IMR-90 (cell line): ENCODE measurements at regions not wholly inside any gene's neighbourhood (a gene's known extent, or its start where the extent isn't known, plus 50 kb on each side); places are given as distances from the start of the nearest gene placed in this dataset.

ENCODE experiments used
- ATAC-seq: fragments of 200-7000 bp; cut with Tn5 transposase; 2 replicates; pipeline ENCODE4 v1.9.1; 2020; ENCODE audit warnings: low read depth, mild to moderate bottlenecking, moderate library complexity
- BruUV-seq: library from RNA; stranded (reverse); fragments of 400-500 nt; replicated peaks from 2 replicates; lab custom pipeline; 2021; lab: Mats Ljungman, UMichigan
- CTCF ChIA-PET: fragments of 300-600 bp; formaldehyde crosslinking; extraction: SDS; loops from one replicate; lab custom pipeline; 2021; ENCODE audit warnings: antibody characterized with exemption; lab: Yijun Ruan, JAX
- POLR2A ChIA-PET: fragments of 300-600 bp; sonication (Branson Sonifier 250); formaldehyde crosslinking; loops from one replicate; lab custom pipeline; 2022; ENCODE audit warnings: antibody characterized with exemption; ENCODE audit not compliant: unreplicated experiment; lab: Charles Lee
- DNase-seq: peaks from one replicate; pipeline ENCODE4 v3.0.0; 2013
- H2AFZ ChIP-seq: replicated peaks from 2 replicates; pipeline ENCODE3; 2013; ENCODE audit warnings: low read length, mild to moderate bottlenecking; ENCODE audit not compliant: poor library complexity
- H2AK5ac ChIP-seq: 2 replicates; pipeline ENCODE4 v1.6.1; 2013; ENCODE audit warnings: low read depth, low read length, inconsistent platforms
- H2AK9ac ChIP-seq: replicated peaks from 2 replicates; pipeline ENCODE3; 2013; ENCODE audit warnings: mild to moderate bottlenecking, low read depth, low read length, moderate library complexity; ENCODE audit not compliant: poor library complexity
- H2BK120ac ChIP-seq: 2 replicates; pipeline ENCODE4 v1.6.1; 2013; ENCODE audit warnings: low read depth, low read length, inconsistent platforms
- H2BK15ac ChIP-seq: 3 replicates; pipeline ENCODE4 v1.6.1; 2013; ENCODE audit warnings: low read depth, low read length, inconsistent platforms
- H2BK20ac ChIP-seq: 2 replicates; pipeline ENCODE4 v1.6.1; 2013; ENCODE audit warnings: low read depth, mild to moderate bottlenecking, inconsistent platforms, low read length, moderate library complexity
- H2BK5ac ChIP-seq: 2 replicates; pipeline ENCODE4 v1.6.1; 2013; ENCODE audit warnings: mild to moderate bottlenecking, low read depth, low read length, inconsistent platforms; ENCODE audit not compliant: poor library complexity, severe bottlenecking
- H3K14ac ChIP-seq: replicated peaks from 2 replicates; pipeline ENCODE4 v1.6.1; 2013; ENCODE audit warnings: low read depth, low read length, inconsistent platforms
- H3K18ac ChIP-seq: 2 replicates; pipeline ENCODE4 v1.6.1; 2013; ENCODE audit warnings: low read depth, low read length, control low read depth
- H3K23ac ChIP-seq: 2 replicates; pipeline ENCODE4 v1.6.1; 2013; ENCODE audit warnings: low read depth, low read length, inconsistent platforms
- H3K27ac ChIP-seq: 2 replicates; pipeline ENCODE4 v1.5.1; 2013; ENCODE audit warnings: mild to moderate bottlenecking, control low read depth, low read length; ENCODE audit not compliant: insufficient read depth
- H3K27me3 ChIP-seq: 2 replicates; pipeline ENCODE4 v1.6.1; 2013; ENCODE audit warnings: low read length; ENCODE audit not compliant: control insufficient read depth, insufficient read depth
- H3K36me3 ChIP-seq: 2 replicates; pipeline ENCODE4 v1.6.1; 2013; ENCODE audit warnings: low read length, mixed read lengths; ENCODE audit not compliant: control insufficient read depth, insufficient read depth
- H3K4ac ChIP-seq: 2 replicates; pipeline ENCODE4 v1.6.1; 2013; ENCODE audit warnings: low read depth, low read length, inconsistent platforms
- H3K4me1 ChIP-seq: 2 replicates; pipeline ENCODE4 v1.6.1; 2013; ENCODE audit warnings: low read length, mixed read lengths; ENCODE audit not compliant: control insufficient read depth, insufficient read depth
- H3K4me2 ChIP-seq: 2 replicates; pipeline ENCODE4 v1.6.1; 2013; ENCODE audit warnings: low read depth, mild to moderate bottlenecking, control low read depth, low read length, moderate library complexity
- H3K4me3 ChIP-seq: 2 replicates; pipeline ENCODE4 v1.5.1; 2013; ENCODE audit warnings: low read depth, mild to moderate bottlenecking, control low read depth, low read length, moderate library complexity; ENCODE audit not compliant: insufficient read depth
- H3K56ac ChIP-seq: 2 replicates; pipeline ENCODE4 v1.6.1; 2013; ENCODE audit warnings: low read length, inconsistent platforms; ENCODE audit not compliant: insufficient read depth; ENCODE audit errors: extremely low read depth
- H3K79me1 ChIP-seq, 2 experiments: 2 replicates each; pipeline ENCODE4 v1.6.1; 2013; ENCODE audit warnings: low read length in 2 of 2, inconsistent platforms in 1 of 2, low read depth in 1 of 2
- H3K9ac ChIP-seq: 2 replicates; pipeline ENCODE4 v1.6.1; 2013; ENCODE audit warnings: low read depth, low read length, control low read depth
- H3K9me1 ChIP-seq: 2 replicates; pipeline ENCODE4 v1.6.1; 2013; ENCODE audit warnings: low read length, inconsistent platforms; ENCODE audit not compliant: insufficient read depth
- H3K9me3 ChIP-seq: 2 replicates; pipeline ENCODE4 v1.6.1; 2013; ENCODE audit warnings: low read length; ENCODE audit not compliant: control insufficient read depth, insufficient read depth
- H4K20me1 ChIP-seq: 2 replicates; pipeline ENCODE4 v1.6.1; 2013; ENCODE audit warnings: low read length, inconsistent platforms; ENCODE audit not compliant: insufficient read depth
- H4K5ac ChIP-seq: 2 replicates; pipeline ENCODE4 v1.6.1; 2013; ENCODE audit warnings: mild to moderate bottlenecking, low read depth, low read length, control low read depth
- H4K8ac ChIP-seq, 2 experiments: 2 replicates each; pipeline ENCODE4 v1.6.1; 2013; ENCODE audit warnings: low read depth in 2 of 2, low read length in 2 of 2, control low read depth in 1 of 2, inconsistent platforms in 1 of 2
- H4K91ac ChIP-seq: 2 replicates; pipeline ENCODE4 v1.6.1; 2013; ENCODE audit warnings: low read depth, low read length, inconsistent platforms; ENCODE audit not compliant: insufficient read depth
- BHLHE40 ChIP-seq: fragments of 150-350 bp; IDR thresholded peaks from 2 replicates; pipeline ENCODE4 v1.6.1; 2016; ENCODE audit warnings: mild to moderate bottlenecking, low read depth, low read length
- CEBPB ChIP-seq: IDR thresholded peaks from 2 replicates; pipeline ENCODE4 v1.6.1; 2012; ENCODE audit warnings: low read depth, low read length, improper control_type of control experiment
- CHD1 ChIP-seq: IDR thresholded peaks from 2 replicates; pipeline ENCODE4 v1.6.1; 2012; ENCODE audit warnings: low read depth, low read length, improper control_type of control experiment
- CTCF ChIP-seq: conservative IDR thresholded peaks from 2 replicates; pipeline ENCODE4 v1.5.1; 2012; ENCODE audit warnings: mild to moderate bottlenecking, low read depth, low read length, improper control_type of control experiment
- FOS ChIP-seq: fragments of 150-350 bp; IDR thresholded peaks from 2 replicates; pipeline ENCODE4 v1.6.1; 2016; ENCODE audit warnings: low read depth, low read length
- MAFK ChIP-seq: IDR thresholded peaks from 2 replicates; pipeline ENCODE4 v1.6.1; 2012; ENCODE audit warnings: low read depth, low read length, improper control_type of control experiment
- MAZ ChIP-seq: IDR thresholded peaks from 2 replicates; pipeline ENCODE4 v1.6.1; 2012; ENCODE audit warnings: low read depth, mild to moderate bottlenecking, low read length, improper control_type of control experiment, moderate library complexity, borderline replicate concordance
- MXI1 ChIP-seq: IDR thresholded peaks from 2 replicates; pipeline ENCODE4 v1.6.1; 2012; ENCODE audit warnings: low read depth, mild to moderate bottlenecking, low read length, moderate library complexity, borderline replicate concordance
- RCOR1 ChIP-seq: IDR thresholded peaks from 2 replicates; pipeline ENCODE4 v1.6.1; 2012; ENCODE audit warnings: mild to moderate bottlenecking, low read length, improper control_type of control experiment; ENCODE audit not compliant: insufficient replicate concordance
- RFX5 ChIP-seq: IDR thresholded peaks from 2 replicates; pipeline ENCODE4 v1.8.0; 2012; ENCODE audit warnings: low read depth, mild to moderate bottlenecking, low read length, moderate library complexity
- SMC3 ChIP-seq: fragments of 150-350 bp; IDR thresholded peaks from 2 replicates; pipeline ENCODE4 v1.6.1; 2016; ENCODE audit warnings: low read depth, mild to moderate bottlenecking, antibody characterized with exemption, low read length, moderate library complexity
- WGBS, 2 experiments: methylation state at CpG; one replicate each; pipeline versions ENCODE4 v1.1.5 to v1.1.7; 2013; ENCODE audit warnings: missing lambda C conversion rate in 2 of 2; ENCODE audit not compliant: insufficient read length in 1 of 2; ENCODE audit errors: extremely low coverage in 2 of 2; 5-methylcytosine and 5-hydroxymethylcytosine counted together
- dilution Hi-C: fragments of 300-500 bp; cut with HindIII; formaldehyde crosslinking; loops from one replicate; pipeline ENCODE4 v1.14.3; 2018; ENCODE audit warnings: low sequenced_read_pairs; ENCODE audit not compliant: unreplicated experiment
- in situ Hi-C: fragments of 300-500 bp; cut with MboI; formaldehyde crosslinking; loops from 3 replicates; pipeline ENCODE4 v1.14.3; 2019; ENCODE audit warnings: low sequenced_read_pairs, inconsistent platforms, mixed read lengths
- intact Hi-C: fragments of 100-400 bp; cut with micrococcal nuclease; formaldehyde crosslinking; loops from 2 replicates; pipeline ENCODE4 v1.10.0; 2022

- ATAC-seq (no peak), DNase-seq (no peak)
- Histone ChIP-seq H3K27me3 (peaks cover 2% of the 10 kb centered on the region; the same call in 1 of the 2 replicates), H3K18ac (no peak overlapping the region), H3K4me3 (no peak overlapping the region), H2AK9ac (no peak overlapping the region), H3K79me1 (no peaks in the 10 kb centered on the region), H3K14ac (no peak overlapping the region), H3K27ac (no peak overlapping the region), H2AFZ (no peak overlapping the region), H3K9me1 (no peaks in the 10 kb centered on the region), H4K8ac (no peak overlapping the region), H3K4me2 (no peak overlapping the region), H4K91ac (no peak overlapping the region), H2BK20ac (no peak overlapping the region), H2AK5ac (no peak overlapping the region), H2BK15ac (no peak overlapping the region), H3K9ac (no peak overlapping the region), H3K9me3 (no peaks in the 10 kb centered on the region), H4K5ac (no peak overlapping the region), H3K56ac (no peak overlapping the region), H3K23ac (no peak overlapping the region), H2BK120ac (no peak overlapping the region), H2BK5ac (no peak overlapping the region), H3K4ac (no peak overlapping the region), H3K4me1 (no peaks in the 10 kb centered on the region), H4K20me1 (no peaks in the 10 kb centered on the region), H3K36me3 (no peaks in the 10 kb centered on the region)
- intact Hi-C loops (loop anchor here (1.0 to 10.0 kb wide), 4 partner anchors 87 to 726 kb away; no protein-coding TSS in a partner anchor), in situ Hi-C loops (loop anchor here (10.0 to 25.0 kb wide), 2 partner anchors 353 to 721 kb away; no protein-coding TSS in a partner anchor), dilution Hi-C loops (no loop called here)
- BruUV-seq, result no TSS peak
- TF ChIP-seq RFX5, result no peak
- TF ChIP-seq MAZ, result no peak
- no peak for TF ChIP-seq MXI1
- TF ChIP-seq CHD1, result no peak
- TF ChIP-seq FOS, result no peak
- TF ChIP-seq MAFK, result no peak
- no peak for TF ChIP-seq CTCF
- TF ChIP-seq RCOR1, result no peak
- TF ChIP-seq SMC3, result no peak
- TF ChIP-seq CEBPB, result no peak
- TF ChIP-seq BHLHE40, result no peak
- WGBS, 2 experiments, result no CpG with 5 or more reads among the region's 6 CpGs
- POLR2A ChIA-PET, result no interaction called here
- CTCF ChIA-PET, result no interaction called here
Observed at GRCh38 chr10:58065529-58065815, 202.2 kb downstream of the IPMK start.
